ENCODE measurements at regions not wholly inside any gene's neighbourhood (a gene's known extent, or its start where the extent isn't known, plus 50 kb on each side); places are given as distances from the start of the nearest gene placed in this dataset.

DNA sequence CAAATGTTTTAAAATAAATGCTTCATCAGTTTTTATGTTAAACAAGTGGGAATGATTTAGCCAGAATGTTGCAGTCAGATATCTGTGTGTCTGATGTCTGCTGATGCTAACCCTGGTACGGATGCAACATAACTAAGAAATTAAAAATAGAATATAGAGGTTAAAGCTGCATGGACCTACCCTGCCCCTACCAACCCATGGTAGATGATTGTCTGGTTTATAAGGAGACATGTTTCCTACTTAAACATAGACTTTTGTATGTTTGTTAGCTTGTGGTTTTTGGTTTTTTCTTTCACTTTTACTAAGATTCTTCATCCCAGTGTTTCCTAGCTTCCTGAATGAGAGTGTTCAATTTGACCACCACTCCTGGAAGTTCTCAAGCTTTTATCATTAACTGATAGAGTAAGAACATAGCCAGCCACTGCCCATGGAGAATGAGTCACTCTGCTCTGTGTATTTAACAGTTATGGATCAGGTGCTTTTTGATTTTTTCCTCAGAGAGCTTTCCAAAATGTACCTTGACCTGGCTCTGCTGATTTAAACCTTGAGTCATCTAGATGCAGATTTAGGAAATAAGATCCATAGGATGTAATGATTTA, 70.7 kb upstream of the VEPH1 start:
- no peak for DNase-seq

GRCh38 chr3:157573281-157573680, 70.1 kb upstream of the VEPH1 start:
- DNase-seq: no peak

- DNase-seq: peak; percentile 1
Measured at GRCh38 chr3:157572559-157573270, 69.5 kb upstream of the VEPH1 start.

GRCh38 chr3:157566596-157566995, 63.4 kb upstream of the VEPH1 start:
- DNase-seq: no peak

- no peak for DNase-seq
Measured at GRCh38 chr3:157559401-157559800, 56.2 kb upstream of the VEPH1 start.

Measured in NCI-H187 treated with DMSO at 0.1 percent for 48 hours (cell line).